EL (cell line): ENCODE measurements at regions not wholly inside any gene's neighbourhood (a gene's known extent, or its start where the extent isn't known, plus 50 kb on each side); places are given as distances from the start of the nearest gene placed in this dataset.

Experiments used
- DNase-seq: peaks from one replicate; pipeline ENCODE4 v3.0.0-alpha.2; 2016

DNA sequence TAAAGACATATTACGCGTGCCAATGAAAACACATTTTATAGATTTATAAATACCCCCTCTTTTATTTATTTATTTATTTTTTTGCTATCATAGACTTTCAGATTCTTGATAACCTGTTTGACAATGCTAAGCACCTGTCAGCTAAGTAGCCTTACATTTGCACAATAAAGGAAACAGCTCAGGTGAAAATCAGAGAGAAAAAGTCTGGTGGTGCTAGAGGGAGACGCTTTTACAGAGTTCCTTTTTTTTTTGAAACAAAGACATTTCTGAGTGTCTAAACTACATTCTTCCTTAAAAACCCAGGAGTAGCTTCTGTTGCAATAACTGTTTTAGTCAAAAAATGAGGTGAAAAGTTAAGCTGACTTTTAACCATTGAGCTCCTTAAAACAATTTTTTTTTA, 1611.6 kb downstream of the NCAM2 start:
- DNase-seq, result no peak

DNA sequence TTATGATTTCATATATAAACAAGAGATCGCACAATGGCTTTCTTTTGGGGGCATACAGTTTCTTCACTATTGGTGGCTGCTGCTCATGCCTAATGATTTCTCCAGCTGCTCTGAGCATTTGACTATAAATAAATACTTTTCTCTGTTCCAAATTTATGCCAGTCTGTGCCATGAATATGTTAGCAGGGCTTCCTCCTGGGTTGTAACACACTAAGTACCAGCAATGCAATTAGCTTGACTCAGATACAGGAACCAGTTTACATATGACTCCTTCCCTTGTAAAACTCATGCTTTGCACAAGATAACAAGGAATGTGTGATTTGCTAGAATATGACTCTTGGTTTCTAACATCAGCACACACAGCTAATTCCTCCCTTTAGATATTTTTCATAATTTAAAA, 1629.7 kb downstream of the NCAM2 start:
- DNase-seq, result no peak

DNA sequence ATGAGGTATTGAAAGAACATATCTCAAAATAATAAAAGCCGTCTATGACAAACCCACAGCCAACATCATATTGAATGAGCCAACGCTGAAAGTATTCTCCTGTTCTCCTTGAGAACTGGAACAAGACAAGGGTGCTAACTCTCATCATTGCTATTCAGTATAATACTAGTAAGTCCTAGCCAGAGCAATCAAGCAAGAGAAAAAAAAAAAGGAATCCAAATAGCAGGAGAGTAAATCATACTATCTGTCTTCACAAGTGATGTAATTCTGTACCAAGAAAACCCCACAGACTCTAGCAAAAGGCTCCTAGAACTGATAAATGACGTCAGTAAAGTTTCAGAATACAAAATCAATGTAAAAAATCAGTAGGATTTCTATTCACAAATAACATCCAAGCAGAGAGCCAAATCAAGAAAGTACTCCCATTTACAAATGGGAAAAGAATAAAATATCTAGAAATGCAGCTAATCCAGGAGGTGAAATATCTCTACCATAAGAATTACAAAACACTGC, 1632.8 kb downstream of the NCAM2 start:
- no peak for DNase-seq

GRCh38 chr21:22632176-22632575, 1634.0 kb downstream of the NCAM2 start:
- no peak for DNase-seq

GRCh38 chr21:22649246-22649645, 1651.0 kb downstream of the NCAM2 start:
- DNase-seq, result no peak

GRCh38 chr21:22650226-22650625, 1652.0 kb downstream of the NCAM2 start:
- no peak for DNase-seq

GRCh38 chr21:22657781-22658180, 1659.6 kb downstream of the NCAM2 start:
- no peak for DNase-seq

DNA sequence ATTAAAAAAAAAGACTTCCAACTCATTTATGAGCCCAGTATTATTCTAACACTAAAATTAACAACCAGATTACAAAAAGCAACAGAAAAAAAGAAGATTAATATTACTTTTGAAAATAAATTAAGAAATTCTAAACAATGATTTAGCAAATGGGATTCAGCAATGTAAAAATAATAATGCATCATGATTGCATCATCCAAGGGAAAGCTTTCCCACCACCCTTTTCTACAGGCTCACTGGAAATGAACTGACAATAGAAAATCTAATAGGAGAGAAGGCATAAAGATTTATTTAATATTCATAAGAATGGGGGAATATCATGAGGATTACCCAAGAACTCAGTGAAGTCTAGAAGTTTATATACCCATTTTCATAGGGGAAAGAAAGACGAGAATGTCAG, 1671.9 kb downstream of the NCAM2 start:
- DNase-seq, result no peak

- no peak for DNase-seq
Observed at GRCh38 chr21:22679207-22679606, 1681.0 kb downstream of the NCAM2 start.

DNA sequence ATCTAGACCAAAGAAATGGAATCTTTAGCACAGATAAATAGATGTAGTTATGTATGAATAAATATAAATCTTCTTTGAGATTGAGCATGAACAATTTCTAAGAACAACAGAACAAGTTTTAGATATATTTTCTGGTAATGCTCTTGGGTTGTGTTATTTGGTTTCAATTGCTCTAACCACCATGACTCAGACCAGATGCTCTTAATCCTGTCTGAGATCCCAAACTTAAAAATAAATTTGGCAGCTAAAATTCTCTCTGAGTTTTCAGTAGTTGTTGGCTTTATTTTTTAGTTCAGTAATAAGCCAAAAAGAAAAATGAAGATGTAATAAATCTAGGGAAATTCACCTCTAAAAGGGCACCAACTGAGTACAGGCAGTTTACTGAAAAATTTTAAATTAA, 1693.4 kb downstream of the NCAM2 start:
- no peak for DNase-seq

DNA sequence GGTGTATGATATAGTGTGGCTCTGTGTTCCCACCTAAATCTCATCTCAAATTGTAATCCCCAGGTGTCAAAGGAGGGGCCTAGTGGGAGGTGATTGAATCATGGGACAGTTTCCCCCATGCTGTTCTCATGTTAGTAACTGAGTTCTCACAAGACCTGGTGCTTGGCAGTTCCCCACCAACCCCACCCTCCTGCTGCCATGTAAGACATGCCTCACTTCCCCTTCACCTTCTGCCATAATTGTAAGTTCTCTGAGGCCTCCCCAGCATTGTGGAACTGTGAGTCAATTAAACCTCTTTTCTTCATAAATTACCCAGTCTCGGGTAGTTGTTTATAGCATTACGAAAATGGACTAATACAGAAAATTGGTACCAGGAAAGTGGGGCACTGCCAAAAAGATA, 1705.3 kb downstream of the NCAM2 start:
- no peak for DNase-seq

DNA sequence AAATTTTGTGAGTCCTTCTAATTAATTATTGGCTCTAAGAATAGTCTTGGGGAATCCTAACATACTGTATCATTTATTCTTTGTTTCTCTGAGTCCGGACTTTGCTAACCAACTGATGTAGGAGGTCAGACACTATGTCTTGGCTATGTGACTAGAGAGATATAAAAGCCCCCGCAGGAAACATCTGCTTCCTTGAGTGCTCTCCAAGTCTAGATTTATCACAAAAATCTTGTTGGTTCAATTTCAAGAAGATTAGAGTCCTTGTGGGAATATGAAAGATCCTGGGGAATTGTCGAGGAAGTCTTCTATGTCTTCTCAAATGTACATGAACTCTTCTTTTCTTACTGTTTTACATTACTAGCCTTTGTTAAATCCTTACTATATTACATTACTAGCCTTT, 1712.5 kb downstream of the NCAM2 start:
- DNase-seq, result no peak

DNA sequence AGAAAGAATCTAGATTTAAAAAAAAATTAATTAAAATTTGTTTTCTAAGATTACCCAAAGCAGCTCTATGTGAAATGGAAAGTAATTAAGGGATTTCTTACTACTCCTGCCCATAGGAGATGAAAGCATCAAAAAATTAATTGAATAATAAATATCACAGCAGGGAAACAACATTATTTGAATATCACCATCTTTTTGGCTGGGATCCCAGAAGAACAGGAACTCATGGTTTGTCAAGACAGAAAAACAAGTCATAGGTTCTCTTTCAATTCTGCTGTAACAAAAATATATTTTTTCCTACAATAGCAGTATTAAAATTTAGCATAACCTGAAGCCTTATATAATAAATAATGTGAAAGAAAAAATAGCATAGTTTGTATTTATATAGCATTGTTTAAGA, 1713.4 kb downstream of the NCAM2 start:
- no peak for DNase-seq

DNA sequence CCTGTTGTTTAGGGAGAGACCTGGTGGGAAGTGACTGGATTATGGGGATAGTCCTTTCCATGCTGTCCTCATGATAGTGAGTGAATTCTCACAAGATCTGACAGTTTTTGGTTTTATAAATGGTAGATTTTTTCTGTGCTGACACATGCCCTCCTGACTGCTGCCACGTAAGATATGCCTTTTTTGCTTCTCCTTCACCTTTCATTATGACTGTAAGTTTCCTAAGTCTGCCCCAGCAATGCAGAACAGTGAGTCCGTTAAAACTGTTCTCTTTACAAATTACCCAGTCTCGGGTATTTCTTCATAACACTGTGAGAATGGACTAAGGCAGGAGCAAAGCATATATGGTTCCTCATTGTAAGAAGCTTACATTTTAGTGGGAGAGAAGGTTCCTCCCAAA, 1727.2 kb downstream of the NCAM2 start:
- no peak for DNase-seq

DNA sequence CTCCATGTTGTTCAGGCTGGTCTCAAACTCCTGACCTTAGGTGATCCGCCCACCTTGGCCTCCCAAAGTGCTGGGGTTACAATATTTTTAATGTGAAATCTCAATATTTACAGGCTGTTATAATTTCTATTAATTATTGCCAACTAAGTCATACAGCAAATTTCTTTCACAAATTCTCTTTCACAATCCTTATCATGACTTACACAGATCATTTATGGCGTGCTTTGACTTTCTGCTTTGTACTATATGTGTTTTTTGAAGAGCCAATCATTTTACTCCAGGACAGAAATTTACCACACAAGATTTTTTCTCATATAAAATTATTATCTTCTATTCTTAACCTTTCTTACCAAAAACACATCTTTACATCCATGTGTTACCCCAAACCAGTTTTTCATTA, 1729.9 kb downstream of the NCAM2 start:
- DNase-seq, result no peak

- no peak for DNase-seq
Observed at GRCh38 chr21:22743085-22743484, 1744.9 kb downstream of the NCAM2 start.

DNA sequence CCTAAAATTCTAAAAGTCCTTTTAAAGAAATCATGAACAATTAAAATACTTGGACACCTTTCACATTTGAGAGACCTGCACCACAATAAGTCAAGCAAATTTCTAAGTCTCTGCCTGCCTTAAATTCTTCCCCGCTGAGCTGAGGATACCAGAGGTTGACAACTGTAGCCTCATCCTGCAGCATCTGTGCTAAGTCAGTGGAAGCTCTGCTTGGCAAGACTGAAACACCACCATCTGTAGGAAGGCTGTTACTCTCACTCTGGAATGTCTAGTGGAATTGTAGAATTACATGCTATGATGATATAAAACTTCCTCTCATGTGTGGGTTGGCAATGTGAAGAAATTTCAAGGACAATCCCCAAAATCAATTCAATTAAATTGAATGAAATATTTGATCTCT, 1756.5 kb downstream of the NCAM2 start:
- DNase-seq, result no peak

GRCh38 chr21:22758478-22758877, 1760.3 kb downstream of the NCAM2 start:
- no peak for DNase-seq

DNA sequence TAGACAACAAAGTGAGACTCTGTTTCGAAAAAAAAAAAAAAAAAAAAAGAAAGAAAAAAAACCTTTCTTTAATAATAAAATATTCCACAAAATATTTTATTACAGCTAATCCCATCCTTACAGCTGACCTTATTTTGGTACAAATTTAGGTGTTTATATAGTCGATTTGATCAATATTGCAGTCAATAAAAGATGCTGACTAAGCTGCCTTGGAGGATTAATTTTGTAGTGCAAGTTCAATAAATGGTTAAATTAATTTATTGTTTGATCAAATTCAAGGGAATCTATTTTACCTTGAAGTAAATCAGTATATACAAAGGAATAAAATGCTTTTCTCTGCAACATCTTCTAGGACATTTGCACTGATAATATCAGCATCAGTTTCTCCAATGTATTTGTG, 1764.3 kb downstream of the NCAM2 start:
- no peak for DNase-seq

- no peak for DNase-seq
Observed at GRCh38 chr21:22763442-22763841, 1765.2 kb downstream of the NCAM2 start.

DNA sequence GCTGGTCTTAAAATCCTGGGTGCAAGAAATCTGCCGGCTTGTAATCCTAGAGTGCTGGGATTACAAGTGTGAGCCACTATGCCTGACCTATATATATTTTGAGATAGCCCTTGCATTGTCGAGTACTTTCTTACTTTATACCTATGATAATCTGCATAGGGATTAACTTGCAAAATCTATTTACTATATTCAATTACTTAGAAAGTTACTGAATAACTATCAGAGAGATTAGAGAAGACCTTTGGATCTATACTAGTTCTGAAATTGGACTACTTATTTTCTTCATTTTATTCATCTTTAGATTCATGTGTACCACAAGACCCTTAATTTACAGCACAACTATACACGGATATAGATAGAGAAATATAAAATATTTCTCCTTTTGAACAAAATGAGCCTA, 1766.0 kb downstream of the NCAM2 start:
- no peak for DNase-seq

DNA sequence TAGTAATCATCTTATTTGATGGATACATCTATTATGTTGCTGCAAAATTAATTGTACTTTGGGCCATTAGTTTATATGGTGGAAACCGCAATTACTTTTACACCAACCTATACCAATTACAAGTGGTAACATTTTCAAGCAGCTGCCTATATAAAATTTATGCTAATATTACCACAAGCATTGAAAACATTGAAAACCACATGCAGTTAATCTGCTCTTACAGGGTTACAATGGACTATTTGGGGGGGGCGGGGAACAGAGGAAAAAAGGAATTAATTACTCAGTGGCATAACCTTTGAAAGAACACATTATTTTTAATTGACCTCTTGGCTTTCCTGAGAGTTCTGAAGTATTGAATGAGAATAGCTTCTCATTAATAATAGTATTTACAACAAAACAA, 1793.2 kb downstream of the NCAM2 start:
- DNase-seq, result no peak

GRCh38 chr21:22791986-22792560, 1793.9 kb downstream of the NCAM2 start:
- DNase-seq, result peak; percentile 21

DNA sequence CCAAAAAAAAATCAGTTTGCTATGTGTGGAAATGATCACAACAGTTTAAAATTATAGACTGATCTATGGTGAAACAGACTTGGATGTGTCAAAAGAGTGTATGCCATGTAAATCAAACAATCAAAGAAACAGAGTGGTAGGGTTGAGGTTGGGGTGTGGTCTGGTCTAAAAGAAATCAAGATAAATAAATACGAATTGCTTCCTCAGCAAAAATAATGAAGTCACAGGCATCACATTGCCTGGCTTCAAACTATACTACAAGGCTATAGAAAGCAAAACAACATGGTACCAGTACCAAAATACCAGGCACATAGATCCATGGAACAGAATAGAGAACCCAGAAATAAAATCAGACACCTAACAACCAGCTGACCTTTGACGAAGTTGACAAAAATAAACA, 1796.9 kb downstream of the NCAM2 start:
- DNase-seq, result no peak

GRCh38 chr21:22795644-22796043, 1797.4 kb downstream of the NCAM2 start:
- no peak for DNase-seq

GRCh38 chr21:22796147-22796546, 1797.9 kb downstream of the NCAM2 start:
- DNase-seq, result no peak
